ENCODE measurements at regions not wholly inside any gene's neighbourhood (a gene's known extent, or its start where the extent isn't known, plus 50 kb on each side); places are given as distances from the start of the nearest gene placed in this dataset.

DNA sequence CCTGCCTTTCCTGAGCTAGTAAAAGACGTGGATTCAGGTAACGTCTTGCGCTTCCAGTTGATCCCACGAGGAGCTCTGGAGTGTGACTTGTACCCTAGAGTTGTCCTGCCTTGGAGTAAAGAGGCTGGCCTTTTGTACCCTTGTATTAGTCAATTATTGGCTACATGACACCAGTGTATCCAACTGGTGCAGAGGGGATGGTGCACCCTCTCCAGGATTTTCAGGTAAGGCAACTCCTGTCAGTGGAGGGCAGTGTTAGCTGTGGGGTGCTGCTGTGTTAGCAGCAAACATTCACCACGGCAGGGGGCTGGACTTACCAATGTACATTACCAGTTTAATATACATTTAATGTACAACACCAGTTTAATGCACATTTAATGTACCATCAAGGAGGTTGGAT is 233.5 kb downstream of the MIAT start:
- TF ChIP-seq CTCF (IDR thresholded peaks at IDR 0.05) = no peak
- no peak for TF ChIP-seq EZH2 (IDR thresholded peaks at IDR 0.05; ENCODE audit: borderline replicate concordance, insufficient read depth, low read depth, low read length, poor library complexity, severe bottlenecking)
